Psoas muscle (tissue), 7 donors: ENCODE measurements at regions not wholly inside any gene's neighbourhood (a gene's known extent, or its start where the extent isn't known, plus 50 kb on each side); places are given as distances from the start of the nearest gene placed in this dataset.

Experiments used
- ATAC-seq, 4 donors: fragments of 200-7000 bp; cut with Tn5 transposase; one replicate each; pipeline ENCODE4 v1.9.1; 2020; ENCODE audit warnings: moderate library complexity in 3 of 4, mild to moderate bottlenecking in 2 of 4
- DNase-seq, 2 donors: peaks; one replicate each; pipeline ENCODE4 v3.0.0-alpha.2; 2020
- H3K27ac ChIP-seq: fragments of 200-600 bp; one replicate; pipeline ENCODE4 v1.8.0; 2022
- H3K27me3 ChIP-seq, 3 donors: fragments of 200-600 bp in 1 of 3; one replicate each; pipeline versions ENCODE4 v1.6.1 to v1.8.0; 2013 to 2022; ENCODE audit warnings: low read length in 2 of 3, mild to moderate bottlenecking in 2 of 3, moderate library complexity in 1 of 3; ENCODE audit not compliant: insufficient read depth in 3 of 3
- H3K36me3 ChIP-seq, 2 donors: fragments of 200-600 bp in 1 of 2; one replicate each; pipeline versions ENCODE4 v1.6.1 to v1.8.0; 2013 to 2022; ENCODE audit warnings: low read depth in 1 of 2, mild to moderate bottlenecking in 1 of 2, moderate library complexity in 1 of 2; ENCODE audit not compliant: insufficient read depth in 1 of 2
- H3K4me1 ChIP-seq: fragments of 200-600 bp; one replicate; pipeline ENCODE4 v1.8.0; 2022
- H3K4me3 ChIP-seq: fragments of 200-600 bp; one replicate; pipeline ENCODE4 v1.8.0; 2022; ENCODE audit warnings: mild to moderate bottlenecking
- H3K9me3 ChIP-seq: fragments of 200-600 bp; one replicate; pipeline ENCODE4 v1.8.0; 2022
- WGBS, 3 donors: extraction: QIAGEN DNeasy Blood & Tissue Kit; methylation state at CpG; one replicate each; pipeline versions ENCODE4 v1.1.6 to v1.1.7; 2013; 5-methylcytosine and 5-hydroxymethylcytosine counted together
- intact Hi-C, 2 donors: fragments of 100-400 bp; cut with DNase I; formaldehyde crosslinking; loops; one replicate each; pipeline versions ENCODE4 v1.11.0 to v1.14.2; 2022
- TF ChIP-seq, protein P1 (sequence below): fragments of 200-600 bp; IDR thresholded peaks from one replicate; pipeline ENCODE4 v1.8.0; 2022; ENCODE audit warnings: antibody characterized with exemption
- donor health status: healthy with polysubstance abuse.
- donor health status: DM: no; HTN: no; CAD: no; lungs with moderate emphysema.
- donor health status: Bipolar disorder and iron deficiency.
- donor health status: healthy.
- donor health status: DM: yes; HTN: yes; CAD: no.
- donor health status: DM: no; HTN: no; CAD: no.
- donor health status: DM: yes; HTN: yes; CAD: no.

DNA sequence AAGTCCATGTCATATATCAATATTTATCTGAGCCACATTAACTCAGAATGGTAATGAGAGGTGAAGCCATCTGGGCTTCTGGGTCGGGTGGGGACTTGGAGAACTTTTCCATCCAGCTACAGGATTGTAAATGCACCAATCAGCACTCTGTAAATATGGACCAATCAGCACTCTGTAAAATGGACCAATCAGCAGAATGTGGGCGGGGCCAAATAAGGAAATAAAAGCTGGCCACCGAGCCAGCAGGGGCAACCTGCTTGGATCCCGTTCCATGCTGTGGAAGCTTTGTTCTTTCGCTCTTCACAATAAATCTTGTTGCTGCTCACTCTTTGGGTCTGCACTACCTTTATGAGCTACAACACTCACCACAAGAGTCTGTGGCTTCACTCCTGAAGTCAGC lies 253.4 kb downstream of the JRKL start:
- TF ChIP-seq, protein P1, sequence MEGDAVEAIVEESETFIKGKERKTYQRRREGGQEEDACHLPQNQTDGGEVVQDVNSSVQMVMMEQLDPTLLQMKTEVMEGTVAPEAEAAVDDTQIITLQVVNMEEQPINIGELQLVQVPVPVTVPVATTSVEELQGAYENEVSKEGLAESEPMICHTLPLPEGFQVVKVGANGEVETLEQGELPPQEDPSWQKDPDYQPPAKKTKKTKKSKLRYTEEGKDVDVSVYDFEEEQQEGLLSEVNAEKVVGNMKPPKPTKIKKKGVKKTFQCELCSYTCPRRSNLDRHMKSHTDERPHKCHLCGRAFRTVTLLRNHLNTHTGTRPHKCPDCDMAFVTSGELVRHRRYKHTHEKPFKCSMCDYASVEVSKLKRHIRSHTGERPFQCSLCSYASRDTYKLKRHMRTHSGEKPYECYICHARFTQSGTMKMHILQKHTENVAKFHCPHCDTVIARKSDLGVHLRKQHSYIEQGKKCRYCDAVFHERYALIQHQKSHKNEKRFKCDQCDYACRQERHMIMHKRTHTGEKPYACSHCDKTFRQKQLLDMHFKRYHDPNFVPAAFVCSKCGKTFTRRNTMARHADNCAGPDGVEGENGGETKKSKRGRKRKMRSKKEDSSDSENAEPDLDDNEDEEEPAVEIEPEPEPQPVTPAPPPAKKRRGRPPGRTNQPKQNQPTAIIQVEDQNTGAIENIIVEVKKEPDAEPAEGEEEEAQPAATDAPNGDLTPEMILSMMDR = no peak
- H3K36me3 ChIP-seq = no peaks in the 10 kb centered on the region
- H3K4me1 ChIP-seq = no peaks in the 10 kb centered on the region
- no peak overlapping the region for H3K4me3 ChIP-seq
- no peak for DNase-seq
- H3K27ac ChIP-seq = no peak overlapping the region
- 74 to 82% (median 79%) methylated on average over 5 of the region's 5 CpGs for WGBS, 3 donors
- no peaks in the 10 kb centered on the region for H3K9me3 ChIP-seq
- intact Hi-C loops = no loop called here
- no peak for ATAC-seq
- H3K27me3 ChIP-seq = no peaks in the 10 kb centered on the region

DNA sequence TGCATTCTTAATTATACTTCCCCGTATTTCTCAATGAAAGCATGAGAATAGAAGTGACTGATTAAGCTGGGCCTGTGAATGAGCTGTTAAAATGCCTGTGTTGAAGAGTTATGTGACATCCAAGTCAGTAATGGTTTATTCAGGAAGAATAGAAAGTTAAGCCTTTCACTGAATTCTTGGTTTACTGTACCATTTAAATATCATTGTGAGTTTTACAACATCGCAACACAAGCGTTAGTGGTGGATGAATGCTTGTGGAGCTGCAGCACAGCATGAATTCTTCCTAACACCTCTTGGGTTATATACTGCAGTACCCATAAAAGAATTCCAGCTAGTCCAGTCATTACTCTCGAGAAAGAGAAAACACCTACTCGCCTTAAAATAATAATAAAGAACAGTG lies 257.8 kb downstream of the JRKL start:
- Histone ChIP-seq H3K36me3 (no peaks in the 10 kb centered on the region), H3K4me3 (no peak overlapping the region), H3K27me3 (no peaks in the 10 kb centered on the region), H3K4me1 (no peaks in the 10 kb centered on the region), H3K27ac (no peak overlapping the region), H3K9me3 (no peaks in the 10 kb centered on the region)
- WGBS, 3 donors = 65 to 69% (median 69%) methylated on average over 5 of the region's 5 CpGs
- intact Hi-C loops = no loop called here
- ATAC-seq (no peak), DNase-seq (no peak)
- TF ChIP-seq, protein P1 = no peak

DNA sequence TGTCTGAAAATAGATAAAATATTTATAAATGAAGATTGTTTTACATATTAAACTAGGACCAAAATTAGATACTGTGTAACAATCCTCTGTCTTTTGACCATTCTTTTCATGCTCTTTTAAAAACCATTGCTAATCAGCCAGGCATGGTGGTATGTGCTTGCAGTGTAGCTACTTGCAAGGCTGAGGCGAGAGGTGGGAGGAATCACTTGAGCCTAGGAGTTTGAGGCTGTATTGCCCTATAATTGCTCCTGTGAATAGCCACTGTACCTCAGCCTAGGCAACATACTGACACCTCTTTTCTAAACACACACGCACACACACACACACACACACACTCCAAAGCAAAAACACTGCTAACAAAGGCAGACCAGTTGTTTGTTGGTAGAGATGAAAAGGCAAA lies 259.2 kb downstream of the JRKL start:
- Histone ChIP-seq H3K27ac (no peak overlapping the region), H3K27me3 (no peaks in the 10 kb centered on the region), H3K4me1 (no peaks in the 10 kb centered on the region), H3K4me3 (no peak overlapping the region), H3K36me3 (no peaks in the 10 kb centered on the region), H3K9me3 (no peaks in the 10 kb centered on the region)
- DNase-seq (no peak), ATAC-seq (no peak)
- intact Hi-C loops = no loop called here
- 34 to 43% (median 35%) methylated on average over 2 of the region's 2 CpGs for WGBS, 3 donors
- TF ChIP-seq, protein P1 = no peak

DNA sequence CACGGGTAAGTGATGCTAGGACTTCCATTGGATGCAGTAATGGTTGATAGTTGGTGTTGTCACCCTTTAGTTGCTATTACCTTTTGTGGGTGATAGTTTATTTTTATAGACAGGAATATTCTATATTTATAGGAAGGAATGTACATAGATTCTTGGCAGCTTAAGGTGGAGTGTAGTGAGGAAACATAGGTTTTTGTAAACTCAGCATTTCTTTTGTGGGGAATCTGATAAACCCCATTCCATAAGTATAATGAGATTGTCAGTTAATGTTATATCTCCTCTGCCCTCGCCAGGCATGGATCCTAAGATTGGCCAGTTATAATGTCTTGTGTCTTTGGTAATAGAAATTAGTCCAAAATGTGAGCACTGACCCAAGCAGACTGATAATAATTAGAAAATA lies 262.7 kb downstream of the JRKL start:
- Histone ChIP-seq H3K9me3 (no peaks in the 10 kb centered on the region), H3K4me1 (no peaks in the 10 kb centered on the region), H3K27me3 (no peaks in the 10 kb centered on the region), H3K36me3 (no peaks in the 10 kb centered on the region), H3K27ac (no peak overlapping the region), H3K4me3 (no peak overlapping the region)
- ATAC-seq = no peak
- intact Hi-C loops = no loop called here
- TF ChIP-seq, protein P1 = no peak
- no peak for DNase-seq
- 83 to 89% (median 85%) methylated on average over 2 of the region's 2 CpGs for WGBS, 3 donors

DNA sequence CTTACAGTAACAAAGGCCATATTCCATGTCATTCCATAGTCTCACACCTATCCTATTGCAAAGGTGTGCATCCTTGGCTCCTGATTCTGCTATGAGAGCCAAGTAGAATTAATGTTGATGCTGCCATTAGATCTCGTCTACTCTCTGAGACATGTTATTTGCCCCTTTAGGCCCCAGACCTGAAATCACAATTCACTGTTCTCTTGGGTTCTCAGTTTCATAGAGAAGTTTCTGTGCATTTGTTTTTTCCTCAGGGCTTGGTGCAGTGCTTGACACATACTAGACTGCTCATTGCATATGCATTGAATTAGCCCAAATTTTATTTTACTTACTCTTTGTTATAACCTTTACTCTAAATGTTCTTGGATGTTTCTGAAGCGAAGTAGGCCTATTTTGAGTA lies 265.7 kb downstream of the JRKL start:
- 82 to 84% (median 82%) methylated on average over 2 of the region's 2 CpGs for WGBS, 3 donors
- H3K4me1 ChIP-seq = no peaks in the 10 kb centered on the region
- no peak for ATAC-seq
- intact Hi-C loops = no loop called here
- H3K36me3 ChIP-seq = no peaks in the 10 kb centered on the region
- no peak overlapping the region for H3K27ac ChIP-seq
- no peak overlapping the region for H3K4me3 ChIP-seq
- DNase-seq = no peak
- TF ChIP-seq, protein P1 = no peak
- no peaks in the 10 kb centered on the region for H3K27me3 ChIP-seq
- no peaks in the 10 kb centered on the region for H3K9me3 ChIP-seq
